ENCODE measurements at regions not wholly inside any gene's neighbourhood (a gene's known extent, or its start where the extent isn't known, plus 50 kb on each side); places are given as distances from the start of the nearest gene placed in this dataset.

GRCh38 chr2:219692521-219692920, 65.1 kb downstream of the SLC4A3 start:
- no peak for DNase-seq (ENCODE audit: low read depth)

- no peak for DNase-seq (ENCODE audit: low read depth)
Observed at GRCh38 chr2:219695145-219695709, 67.8 kb downstream of the SLC4A3 start.

GRCh38 chr2:219697811-219698747, 70.6 kb downstream of the SLC4A3 start:
- no peak for DNase-seq (ENCODE audit: low read depth)

- DNase-seq (ENCODE audit: low read depth) = no peak
Observed at GRCh38 chr2:219698748-219699439, 71.5 kb downstream of the SLC4A3 start.

GRCh38 chr2:219699440-219699821, 72.0 kb downstream of the SLC4A3 start:
- no peak for DNase-seq (ENCODE audit: low read depth)

- no peak for DNase-seq (ENCODE audit: low read depth)
Observed at GRCh38 chr2:219701847-219702634, 74.6 kb downstream of the SLC4A3 start.

GRCh38 chr2:219702796-219703545, 75.5 kb downstream of the SLC4A3 start:
- no peak for DNase-seq (ENCODE audit: low read depth)

GRCh38 chr2:219704878-219705277, 77.4 kb downstream of the SLC4A3 start:
- no peak for DNase-seq (ENCODE audit: low read depth)

GRCh38 chr2:219706823-219707281, 79.4 kb downstream of the SLC4A3 start:
- no peak for DNase-seq (ENCODE audit: low read depth)

- DNase-seq (ENCODE audit: low read depth) = no peak
Observed at GRCh38 chr2:219707496-219708285, 80.3 kb downstream of the SLC4A3 start.

- no peak for DNase-seq (ENCODE audit: low read depth)
Observed at GRCh38 chr2:219709331-219709761, 81.9 kb downstream of the SLC4A3 start.

- DNase-seq (ENCODE audit: low read depth) = no peak
Observed at GRCh38 chr2:219713110-219713509, 85.7 kb downstream of the SLC4A3 start.

- DNase-seq (ENCODE audit: low read depth) = no peak
Observed at GRCh38 chr2:219714681-219715400, 87.4 kb downstream of the SLC4A3 start.

- no peak for DNase-seq (ENCODE audit: low read depth)
Observed at GRCh38 chr2:219718066-219718465, 90.6 kb downstream of the SLC4A3 start.

- no peak for DNase-seq (ENCODE audit: low read depth)
Observed at GRCh38 chr2:219719521-219719920, 92.1 kb downstream of the SLC4A3 start.

GRCh38 chr2:219720956-219721355, 93.5 kb downstream of the SLC4A3 start:
- DNase-seq (ENCODE audit: low read depth) = no peak

GRCh38 chr2:219722276-219722879, 94.9 kb downstream of the SLC4A3 start:
- DNase-seq (ENCODE audit: low read depth) = no peak

- no peak for DNase-seq (ENCODE audit: low read depth)
Observed at GRCh38 chr2:219723311-219723710, 95.9 kb downstream of the SLC4A3 start.

- DNase-seq (ENCODE audit: low read depth) = no peak
Observed at GRCh38 chr2:219724628-219725027, 97.2 kb downstream of the SLC4A3 start.
